GM12864 (cell line): ENCODE measurements at regions not wholly inside any gene's neighbourhood (a gene's known extent, or its start where the extent isn't known, plus 50 kb on each side); places are given as distances from the start of the nearest gene placed in this dataset.
A peak's percentile ranks its signal among the peaks of the same experiment; 100 is the strongest.

Source experiments
- DNase-seq: peaks from one replicate; pipeline ENCODE4 v3.0.0-alpha.2; 2011; ENCODE audit warnings: low read depth
- H3K4me3 ChIP-seq: 2 replicates; pipeline ENCODE4 v1.5.1; 2011; ENCODE audit warnings: mild to moderate bottlenecking, low read depth, low read length, control low read depth
- TF ChIP-seq, protein P1 (sequence below): IDR thresholded peaks from 2 replicates; pipeline ENCODE4 v1.5.1; 2011; ENCODE audit warnings: low read depth, mild to moderate bottlenecking, moderate library complexity, low read length, control low read depth, inconsistent platforms; ENCODE audit errors: missing control alignments

DNA sequence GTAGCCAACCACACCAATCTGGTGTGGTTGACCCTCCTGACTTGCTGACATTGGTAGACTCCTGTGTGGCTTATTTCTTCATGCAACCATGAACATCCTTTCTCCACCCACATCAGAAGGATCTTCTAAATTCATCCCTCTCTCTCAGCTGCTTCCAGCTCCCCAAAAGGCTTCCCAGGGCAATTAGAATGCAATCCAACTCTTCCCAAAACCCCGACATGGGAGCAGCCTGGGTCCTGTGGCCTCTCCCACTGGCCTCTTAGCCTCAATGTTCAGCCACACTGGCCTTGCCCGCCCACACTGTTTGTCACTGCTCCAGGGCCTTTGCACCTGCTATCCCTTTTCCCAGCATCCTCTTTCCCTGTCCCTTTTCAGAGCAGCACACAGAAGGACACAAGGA lies 199.8 kb upstream of the SGCG start:
- DNase-seq, result no peak
- TF ChIP-seq, protein P1, sequence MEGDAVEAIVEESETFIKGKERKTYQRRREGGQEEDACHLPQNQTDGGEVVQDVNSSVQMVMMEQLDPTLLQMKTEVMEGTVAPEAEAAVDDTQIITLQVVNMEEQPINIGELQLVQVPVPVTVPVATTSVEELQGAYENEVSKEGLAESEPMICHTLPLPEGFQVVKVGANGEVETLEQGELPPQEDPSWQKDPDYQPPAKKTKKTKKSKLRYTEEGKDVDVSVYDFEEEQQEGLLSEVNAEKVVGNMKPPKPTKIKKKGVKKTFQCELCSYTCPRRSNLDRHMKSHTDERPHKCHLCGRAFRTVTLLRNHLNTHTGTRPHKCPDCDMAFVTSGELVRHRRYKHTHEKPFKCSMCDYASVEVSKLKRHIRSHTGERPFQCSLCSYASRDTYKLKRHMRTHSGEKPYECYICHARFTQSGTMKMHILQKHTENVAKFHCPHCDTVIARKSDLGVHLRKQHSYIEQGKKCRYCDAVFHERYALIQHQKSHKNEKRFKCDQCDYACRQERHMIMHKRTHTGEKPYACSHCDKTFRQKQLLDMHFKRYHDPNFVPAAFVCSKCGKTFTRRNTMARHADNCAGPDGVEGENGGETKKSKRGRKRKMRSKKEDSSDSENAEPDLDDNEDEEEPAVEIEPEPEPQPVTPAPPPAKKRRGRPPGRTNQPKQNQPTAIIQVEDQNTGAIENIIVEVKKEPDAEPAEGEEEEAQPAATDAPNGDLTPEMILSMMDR, result no peak
- no peak overlapping the region for H3K4me3 ChIP-seq

DNA sequence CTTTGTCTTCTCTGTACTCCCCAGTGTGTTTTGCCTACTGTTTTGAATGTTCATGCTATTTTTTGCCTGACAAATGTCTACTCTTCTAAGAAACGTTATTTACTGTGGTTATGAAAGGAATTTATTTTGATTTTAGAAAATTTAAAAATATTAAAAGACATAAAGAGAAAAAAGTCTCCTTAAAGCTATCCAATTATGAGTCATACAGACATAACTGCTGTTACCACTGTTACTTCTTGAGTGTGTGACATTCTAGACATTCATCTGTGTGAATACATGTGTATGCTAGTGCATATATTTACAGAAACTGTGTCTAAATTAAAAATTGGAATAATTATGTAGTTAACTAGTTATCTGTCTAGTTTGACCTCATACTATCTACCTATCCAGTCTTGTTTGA lies 187.6 kb upstream of the SGCG start:
- no peak overlapping the region for H3K4me3 ChIP-seq
- TF ChIP-seq, protein P1, result no peak
- no peak for DNase-seq

DNA sequence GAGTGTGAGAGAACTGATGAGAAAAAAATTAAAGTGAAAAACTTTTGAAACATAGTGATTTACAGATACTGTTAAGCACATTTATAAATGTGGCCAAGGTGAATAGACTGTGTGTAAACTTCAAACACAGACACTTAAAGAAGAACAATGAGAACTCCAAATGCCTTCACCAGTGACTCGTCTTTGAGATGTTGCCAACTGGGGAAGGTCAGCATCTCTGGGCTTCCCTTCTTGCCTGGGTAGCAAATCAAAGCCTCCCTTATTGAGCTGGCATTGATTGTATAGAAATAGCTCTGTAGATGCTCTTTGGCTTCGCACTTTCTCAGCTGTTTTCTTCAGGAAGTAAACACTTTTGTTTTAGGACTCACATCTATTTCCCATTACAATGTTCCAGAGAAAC lies 177.3 kb upstream of the SGCG start:
- TF ChIP-seq, protein P1, result no peak
- H3K4me3 ChIP-seq, result no peak overlapping the region
- no peak for DNase-seq

GRCh38 chr13:23007426-23007825 lies 173.4 kb upstream of the SGCG start:
- H3K4me3 ChIP-seq, result no peak overlapping the region
- no peak for DNase-seq
- TF ChIP-seq, protein P1, result no peak

DNA sequence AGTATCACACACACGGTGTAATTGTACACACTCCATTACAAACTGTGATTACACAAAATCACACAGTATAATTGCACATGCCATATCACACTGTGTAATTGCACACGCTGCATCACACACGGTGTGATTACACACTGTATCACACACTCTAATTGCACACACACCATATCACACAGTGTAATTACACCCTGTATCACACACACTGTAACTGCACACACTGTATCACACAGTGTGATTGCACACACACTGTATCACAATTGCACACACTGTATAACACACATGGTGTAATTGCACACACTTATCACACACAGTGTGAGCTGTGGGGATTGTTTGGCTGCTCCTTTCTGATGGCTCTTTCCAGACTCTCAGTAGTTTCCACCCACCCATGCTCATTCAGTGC lies 162.6 kb upstream of the SGCG start:
- no peak overlapping the region for H3K4me3 ChIP-seq
- no peak for DNase-seq
- TF ChIP-seq, protein P1, result no peak

DNA sequence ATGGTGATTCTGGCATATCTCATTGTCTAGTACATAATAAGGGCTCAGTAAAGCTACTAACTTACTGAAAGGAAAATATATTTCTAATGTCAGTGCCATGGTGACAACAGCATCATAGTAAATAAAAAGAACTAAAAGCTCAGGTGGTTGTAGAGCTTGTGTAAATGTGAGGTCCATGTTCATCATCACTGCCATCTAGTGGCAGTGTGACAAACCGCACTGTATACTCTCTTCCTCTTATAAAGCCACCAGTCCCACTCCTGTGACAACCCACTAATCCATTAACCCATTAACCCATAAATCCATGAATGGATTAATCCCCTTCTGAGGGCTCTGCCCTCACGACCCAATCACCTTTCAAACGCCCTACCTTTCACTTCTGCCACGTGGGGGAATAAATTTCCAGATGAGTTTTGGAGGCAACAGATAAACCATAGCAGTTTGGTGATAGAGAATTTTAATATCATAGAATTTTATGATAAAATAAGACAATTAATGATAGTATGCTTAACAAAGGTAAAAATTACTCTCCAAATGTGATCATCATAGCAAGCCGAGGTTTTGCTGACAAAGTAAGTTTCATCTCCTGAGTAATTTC lies 160.4 kb upstream of the SGCG start:
- no peak overlapping the region for H3K4me3 ChIP-seq
- TF ChIP-seq, protein P1, result peak; percentile 90
- peak; percentile 47 for DNase-seq

DNA sequence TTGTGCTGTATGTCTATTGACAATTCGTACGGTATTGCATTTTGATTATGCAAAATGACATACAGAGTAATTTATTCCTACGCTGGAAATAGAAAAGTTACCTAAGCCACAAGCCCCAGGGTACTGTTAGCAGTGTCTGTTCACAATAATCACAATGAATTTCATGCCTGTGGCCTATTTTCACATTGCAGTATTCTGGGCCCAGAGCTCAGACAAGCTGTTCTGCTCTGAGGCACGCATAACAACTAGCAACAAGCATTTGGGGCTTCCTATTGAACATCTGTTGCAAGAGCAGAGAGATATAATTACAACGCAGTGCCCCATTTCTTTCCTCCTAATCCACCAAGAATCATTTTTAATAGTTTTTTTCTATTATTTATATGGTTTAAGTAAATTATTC lies 158.9 kb upstream of the SGCG start:
- no peak for DNase-seq
- TF ChIP-seq, protein P1, result no peak
- H3K4me3 ChIP-seq, result no peak overlapping the region
